BLaER1 treated with 17β-estradiol and CSF1 and Interleukin-3, amounts not matched to agents 10 nM and 100 nM (cell line): ENCODE measurements at regions not wholly inside any gene's neighbourhood (a gene's known extent, or its start where the extent isn't known, plus 50 kb on each side); places are given as distances from the start of the nearest gene placed in this dataset.

Source experiments
- H3K27ac ChIP-seq, 11 experiments: shearing (Covaris generic); formaldehyde crosslinking; 2 replicates each; pipeline ENCODE4 v1.8.1; 2022
- H3K27me3 ChIP-seq, 11 experiments: shearing (Covaris generic); formaldehyde crosslinking; 2 replicates each; pipeline ENCODE4 v1.8.1; 2022
- H3K36me3 ChIP-seq, 11 experiments: shearing (Covaris generic); formaldehyde crosslinking; 2 replicates each; pipeline ENCODE4 v1.8.1; 2022
- H3K4me1 ChIP-seq, 10 experiments: shearing (Covaris generic); formaldehyde crosslinking; 2 replicates each; pipeline ENCODE4 v1.8.1; 2022
- H3K4me2 ChIP-seq, 11 experiments: shearing (Covaris generic); formaldehyde crosslinking; 2 replicates each; pipeline ENCODE4 v1.8.1; 2022
- H3K4me3 ChIP-seq, 10 experiments: shearing (Covaris generic); formaldehyde crosslinking; 2 replicates each; pipeline ENCODE4 v1.8.1; 2022
- H3K9ac ChIP-seq, 11 experiments: shearing (Covaris generic); formaldehyde crosslinking; 2 replicates each; pipeline ENCODE4 v1.8.1; 2022
- H3K9me3 ChIP-seq, 11 experiments: shearing (Covaris generic); formaldehyde crosslinking; replicated peaks in 1 of 11; 2 replicates each; pipeline ENCODE4 v1.8.1; 2022
- H4K20me1 ChIP-seq, 11 experiments: shearing (Covaris generic); formaldehyde crosslinking; 2 replicates each; pipeline ENCODE4 v1.8.1; 2022
- Cebpa-rat ChIP-seq, 11 experiments: shearing (Covaris generic); IDR thresholded peaks; 2 replicates each; pipeline ENCODE4 v1.8.1; 2022

DNA sequence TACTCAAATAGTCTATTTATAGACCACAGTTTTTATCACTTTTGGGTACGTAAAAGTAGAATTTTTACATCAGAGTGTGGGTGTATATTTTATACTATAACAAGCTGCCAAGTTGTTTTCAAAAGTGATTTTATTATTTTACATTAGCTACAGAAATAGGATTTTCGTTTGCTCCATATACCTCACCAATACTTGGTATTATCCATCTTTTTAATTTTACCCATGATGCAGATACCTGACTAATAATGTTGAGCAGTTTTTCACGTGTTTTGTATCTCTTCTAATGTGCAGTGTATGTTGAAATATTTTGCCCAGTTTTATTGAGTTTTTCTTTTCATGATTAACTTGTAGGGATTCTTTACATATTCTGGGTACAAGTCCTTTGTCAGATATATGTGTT lies 379.8 kb downstream of the MATN1 start:
- Histone ChIP-seq H3K4me3 (no peak overlapping the region), H3K4me1 (no peaks in the 10 kb centered on the region), H3K27me3 (peaks cover 6 to 14% (median 8%) of the 10 kb centered on the region in 11 experiments; a peak in 16 of 22 replicates), H3K9ac (no peak overlapping the region), H4K20me1 (no peaks in the 10 kb centered on the region), H3K36me3 (no peaks in the 10 kb centered on the region), H3K9me3 (peaks cover 17 to 34% (median 24%) of the 10 kb centered on the region in 11 experiments), H3K4me2 (no peak overlapping the region), H3K27ac (no peak overlapping the region)
- no peak for TF ChIP-seq Cebpa-rat (IDR thresholded peaks at IDR 0.05)

DNA sequence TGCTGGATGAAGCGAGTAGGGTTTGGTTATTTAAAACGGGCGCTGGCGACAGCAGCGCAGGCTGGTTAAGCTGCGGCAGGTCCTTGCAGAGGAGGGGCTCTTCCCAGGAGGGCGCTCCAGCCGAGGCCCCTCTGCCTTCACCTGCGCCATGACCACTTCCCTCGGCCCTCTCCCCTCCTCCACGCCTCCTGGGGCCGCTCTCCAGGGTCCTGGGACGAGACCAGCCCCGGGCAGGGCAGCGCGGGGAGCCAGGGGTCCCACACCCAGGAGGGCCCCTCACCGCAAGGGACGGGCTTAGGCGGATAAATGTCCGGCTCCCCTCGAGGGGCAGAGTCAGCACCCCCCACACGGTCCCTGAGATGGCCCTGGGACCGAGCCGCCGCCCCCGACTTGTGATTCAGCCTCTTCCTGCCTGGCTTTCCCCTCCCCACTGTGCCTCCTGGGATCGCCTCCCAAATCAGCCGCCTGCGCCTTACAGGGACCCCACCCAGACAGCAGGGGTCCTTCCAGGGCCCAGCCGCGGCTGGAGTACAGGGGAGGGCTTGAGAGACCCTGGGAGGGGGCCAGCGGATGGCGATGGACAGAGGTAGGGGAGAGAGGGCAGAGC lies 380.7 kb downstream of the MATN1 start:
- Histone ChIP-seq H3K4me2 (no peak overlapping the region), H3K9ac (no peak overlapping the region), H3K9me3 (peaks cover 8 to 25% (median 15%) of the 10 kb centered on the region in 11 experiments; a peak in 21 of 22 replicates), H3K27ac (no peak overlapping the region), H3K4me1 (no peaks in the 10 kb centered on the region), H3K36me3 (no peaks in the 10 kb centered on the region), H3K4me3 (no peak overlapping the region), H4K20me1 (no peaks in the 10 kb centered on the region), H3K27me3 (peaks cover 6 to 14% (median 8%) of the 10 kb centered on the region in 11 experiments; a peak in 16 of 22 replicates)
- no peak for TF ChIP-seq Cebpa-rat (IDR thresholded peaks at IDR 0.05)

DNA sequence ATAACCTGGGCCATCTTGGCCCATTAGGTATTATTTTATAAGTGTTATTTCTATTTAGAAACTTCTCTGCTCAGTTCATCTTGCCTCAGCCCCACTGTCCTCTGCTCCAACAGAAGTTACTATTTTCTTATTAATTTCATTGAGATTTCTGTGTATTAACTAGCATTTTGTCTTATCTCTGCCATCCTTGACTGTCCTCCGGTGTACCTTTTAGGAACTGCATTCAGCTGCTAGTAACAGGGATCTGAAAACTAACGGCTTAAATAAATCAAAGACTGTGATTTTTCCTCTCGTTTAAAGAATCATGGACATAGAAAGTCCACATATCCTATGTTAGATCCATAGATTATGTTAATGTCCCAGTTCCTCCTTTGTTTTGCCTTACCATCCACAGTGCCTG lies 382.5 kb downstream of the MATN1 start:
- Histone ChIP-seq H3K4me3 (no peak overlapping the region), H3K36me3 (no peaks in the 10 kb centered on the region), H3K4me2 (no peak overlapping the region), H3K27me3 (peaks cover 6 to 14% (median 8%) of the 10 kb centered on the region in 11 experiments; a peak in 16 of 22 replicates), H4K20me1 (no peaks in the 10 kb centered on the region), H3K9ac (no peak overlapping the region), H3K4me1 (no peaks in the 10 kb centered on the region), H3K9me3 (peaks cover 6 to 20% (median 12%) of the 10 kb centered on the region in 11 experiments; a peak in 17 of 22 replicates), H3K27ac (no peak overlapping the region)
- TF ChIP-seq Cebpa-rat (IDR thresholded peaks at IDR 0.05) = no peak

DNA sequence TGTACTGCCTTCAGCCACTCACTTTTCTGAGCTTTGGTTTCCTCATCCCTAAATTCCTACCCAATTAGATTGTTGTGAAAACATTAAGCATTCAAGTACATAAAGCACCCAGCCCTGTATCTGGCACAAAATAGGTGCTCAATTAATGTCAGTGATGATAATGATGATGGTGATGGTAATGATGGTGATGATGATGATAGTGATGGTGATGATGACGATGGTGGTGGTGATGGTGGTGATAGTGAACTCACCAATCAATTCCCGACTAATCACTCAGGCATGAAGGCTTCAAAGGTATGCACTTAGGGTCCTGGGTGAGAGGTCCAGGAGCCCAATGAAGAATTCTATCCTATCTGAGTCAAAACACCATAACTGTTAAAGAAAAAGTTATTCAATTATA lies 383.5 kb downstream of the MATN1 start:
- H3K36me3 ChIP-seq = no peaks in the 10 kb centered on the region
- no peak overlapping the region for H3K27ac ChIP-seq
- no peak for TF ChIP-seq Cebpa-rat (IDR thresholded peaks at IDR 0.05)

DNA sequence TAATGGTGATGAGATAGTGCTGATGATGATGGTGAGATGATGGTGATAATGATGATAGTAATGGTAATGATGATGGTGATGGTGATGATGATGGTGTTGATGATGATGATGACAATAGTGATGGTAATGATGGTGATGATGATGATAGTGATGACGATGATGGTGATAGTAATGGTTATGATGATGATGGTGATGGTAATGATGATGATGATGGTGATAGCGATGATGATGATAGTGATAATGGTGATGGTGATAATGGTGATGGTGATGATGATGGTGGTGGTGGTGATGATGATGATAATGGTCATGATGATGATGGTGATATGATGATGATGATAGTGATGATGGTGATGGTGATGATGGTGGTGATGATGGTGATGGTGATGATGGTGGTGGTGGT lies 384.6 kb downstream of the MATN1 start:
- no peak for TF ChIP-seq Cebpa-rat (IDR thresholded peaks at IDR 0.05)
- Histone ChIP-seq H3K27me3 (peaks cover 6 to 14% (median 8%) of the 10 kb centered on the region in 11 experiments; a peak in 16 of 22 replicates), H4K20me1 (no peaks in the 10 kb centered on the region), H3K36me3 (no peaks in the 10 kb centered on the region), H3K9ac (no peak overlapping the region), H3K4me1 (peaks cover 0 to 5% (median 0%) of the 10 kb centered on the region in 10 experiments; a peak in 3 of 20 replicates), H3K9me3 (peaks cover 6 to 12% (median 10%) of the 10 kb centered on the region in 11 experiments; a peak in 16 of 22 replicates), H3K4me3 (no peak overlapping the region), H3K27ac (no peak overlapping the region), H3K4me2 (no peak overlapping the region)

More for the DNA sequence above, 383.5 kb downstream of the MATN1 start:
- Histone ChIP-seq H3K9me3 (peaks cover 6 to 20% (median 12%) of the 10 kb centered on the region in 11 experiments; a peak in 17 of 22 replicates), H3K4me3 (no peak overlapping the region), H3K4me2 (no peak overlapping the region), H3K27me3 (peaks cover 6 to 14% (median 8%) of the 10 kb centered on the region in 11 experiments; a peak in 16 of 22 replicates), H3K4me1 (no peaks in the 10 kb centered on the region), H3K9ac (no peak overlapping the region), H4K20me1 (no peaks in the 10 kb centered on the region)

DNA sequence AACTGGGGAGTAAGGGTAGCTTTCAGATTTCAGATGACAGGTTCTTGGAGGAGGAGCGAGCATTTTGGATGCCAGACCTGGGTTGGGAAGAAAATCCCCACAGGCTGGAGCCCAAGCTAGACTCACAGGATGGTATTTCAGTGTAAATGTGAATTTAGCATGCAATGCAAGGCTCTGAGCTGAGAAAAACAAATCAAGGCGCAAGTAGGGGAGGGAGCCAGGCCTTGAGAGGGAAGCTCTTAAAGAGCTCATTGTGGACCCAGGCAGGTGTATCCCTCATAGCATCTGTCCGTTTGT lies 386.1 kb downstream of the MATN1 start:
- H3K27ac ChIP-seq = no peak overlapping the region
- peaks cover 0 to 4% (median 0%) of the 10 kb centered on the region in 11 experiments; a peak in 3 of 22 replicates for H3K27me3 ChIP-seq
- H3K9ac ChIP-seq = no peak overlapping the region
- no peak overlapping the region for H3K4me3 ChIP-seq
- H3K4me1 ChIP-seq = peaks cover 0 to 14% (median 0%) of the 10 kb centered on the region in 10 experiments; a peak in 5 of 20 replicates
- no peak overlapping the region for H3K4me2 ChIP-seq
- H3K36me3 ChIP-seq = no peaks in the 10 kb centered on the region
- no peaks in the 10 kb centered on the region for H4K20me1 ChIP-seq
- no peak for TF ChIP-seq Cebpa-rat (IDR thresholded peaks at IDR 0.05)
- H3K9me3 ChIP-seq = no peaks in the 10 kb centered on the region

GRCh38 chr1:30336550-30337323 lies 386.6 kb downstream of the MATN1 start:
- H3K36me3 ChIP-seq = no peaks in the 10 kb centered on the region
- H3K9ac ChIP-seq = no peak overlapping the region
- H3K4me3 ChIP-seq = no peak overlapping the region
- H3K4me2 ChIP-seq = no peak overlapping the region
- no peak overlapping the region for H3K27ac ChIP-seq
- no peaks in the 10 kb centered on the region for H4K20me1 ChIP-seq
- no peaks in the 10 kb centered on the region for H3K27me3 ChIP-seq
- no peaks in the 10 kb centered on the region for H3K9me3 ChIP-seq
- peaks cover 0 to 14% (median 0%) of the 10 kb centered on the region in 10 experiments; a peak in 7 of 20 replicates for H3K4me1 ChIP-seq
- no peak for TF ChIP-seq Cebpa-rat (IDR thresholded peaks at IDR 0.05)

DNA sequence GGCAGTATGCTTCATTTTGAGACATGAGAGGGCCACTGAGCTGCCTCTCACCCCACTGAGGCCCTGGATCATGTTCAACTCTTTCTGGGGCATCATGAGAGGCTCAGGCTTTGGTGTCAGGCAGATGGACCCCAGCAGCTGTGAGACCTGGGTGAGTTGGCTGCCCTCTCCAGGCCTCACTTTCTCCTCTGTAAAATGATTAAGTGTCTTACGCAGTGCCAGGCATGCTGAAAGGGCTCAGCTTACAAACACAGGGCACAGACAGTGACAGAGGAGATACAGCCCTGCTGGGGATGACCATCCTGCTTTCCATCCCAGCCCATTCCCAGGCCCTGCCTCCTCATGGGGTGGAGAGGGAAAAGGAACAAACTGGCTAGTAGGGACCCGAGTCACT lies 387.4 kb downstream of the MATN1 start:
- no peak overlapping the region for H3K4me2 ChIP-seq
- H3K27ac ChIP-seq = no peak overlapping the region
- H3K9ac ChIP-seq = no peak overlapping the region
- no peaks in the 10 kb centered on the region for H3K9me3 ChIP-seq
- no peaks in the 10 kb centered on the region for H4K20me1 ChIP-seq
- no peaks in the 10 kb centered on the region for H3K27me3 ChIP-seq
- TF ChIP-seq Cebpa-rat (IDR thresholded peaks at IDR 0.05) = no peak
- H3K36me3 ChIP-seq = no peaks in the 10 kb centered on the region
- H3K4me1 ChIP-seq = peaks cover 0 to 22% (median 6%) of the 10 kb centered on the region in 10 experiments; a peak in 13 of 20 replicates
- H3K4me3 ChIP-seq = no peak overlapping the region

- TF ChIP-seq Cebpa-rat (IDR thresholded peaks at IDR 0.05) = no peak
- no peak overlapping the region for H3K9ac ChIP-seq
- H3K4me2 ChIP-seq = no peak overlapping the region
- no peak overlapping the region for H3K27ac ChIP-seq
- no peaks in the 10 kb centered on the region for H4K20me1 ChIP-seq
- no peaks in the 10 kb centered on the region for H3K36me3 ChIP-seq
- H3K27me3 ChIP-seq = no peaks in the 10 kb centered on the region
- H3K9me3 ChIP-seq = no peaks in the 10 kb centered on the region
- H3K4me1 ChIP-seq = peaks cover 0 to 27% (median 11%) of the 10 kb centered on the region in 10 experiments; a peak in 13 of 20 replicates
- no peak overlapping the region for H3K4me3 ChIP-seq
These were observed 387.9 kb downstream of the MATN1 start for GRCh38 chr1:30335389-30335996.
